ENCODE measurements at regions not wholly inside any gene's neighbourhood (a gene's known extent, or its start where the extent isn't known, plus 50 kb on each side); places are given as distances from the start of the nearest gene placed in this dataset.

DNA sequence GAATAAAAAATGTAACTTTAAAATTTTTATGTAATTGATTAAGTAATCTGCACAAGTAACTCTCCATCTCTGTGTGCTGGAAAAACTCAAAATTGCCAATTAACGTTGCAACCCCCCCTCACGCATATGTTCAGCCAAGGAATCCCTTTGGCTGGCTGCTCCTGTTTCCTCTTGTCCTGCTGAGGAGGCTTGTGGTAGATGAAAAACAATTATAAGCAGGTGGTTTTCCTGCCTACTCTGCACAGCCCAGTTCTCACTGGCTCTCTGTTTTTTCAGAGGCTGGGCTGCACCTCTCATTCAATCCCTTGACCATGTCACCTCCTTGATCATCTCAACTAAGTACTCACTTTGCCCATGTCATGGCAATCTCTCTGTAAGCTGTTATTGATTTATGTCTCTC, 1068.4 kb downstream of the ARAP2 start:
- no peak overlapping the region for H2BK15ac ChIP-seq (ENCODE audit: low read length)
- H3K9ac ChIP-seq (replicated peaks in 1 of 4; ENCODE audit: extremely low read depth in 1 of 4, low read depth in 3 of 4, low read length in 3 of 4) = no peak overlapping the region
- ChIA-PET CTCF (ENCODE audit: partially characterized antibody) (no interaction called here), POLR2A (ENCODE audit: partially characterized antibody) (no interaction called here)
- no peak overlapping the region for H2AFZ ChIP-seq (ENCODE audit: low read length)
- FAIRE-seq (no peak), DNase-seq (ENCODE audit: low read depth in 1 of 2, low spot score in 2 of 2) (no peak)
- TF ChIP-seq TAF1 (IDR thresholded peaks at IDR 0.05; ENCODE audit: low read depth, low read length) = no peak
- no peak for TF ChIP-seq POLR2A (IDR thresholded peaks at IDR 0.05; ENCODE audit: control extremely low read depth in 1 of 2, low read depth in 2 of 2, low read length in 2 of 2)
- TF ChIP-seq POU5F1 (IDR thresholded peaks at IDR 0.05; ENCODE audit: low read depth, low read length) = no peak
- TF ChIP-seq CREB1 (IDR thresholded peaks at IDR 0.05) = no peak
- TF ChIP-seq SIRT6 (IDR thresholded peaks at IDR 0.05; ENCODE audit: low read length) = no peak
- TF ChIP-seq SP2 (IDR thresholded peaks at IDR 0.05; ENCODE audit: low read length) = no peak
- no peak for TF ChIP-seq ZNF274 (IDR thresholded peaks at IDR 0.05; ENCODE audit: borderline replicate concordance, extremely low read depth, low read length)
- no peak for TF ChIP-seq PHF8 (conservative IDR thresholded peaks at IDR 0.05; ENCODE audit: low read depth, low read length)
- no peak for TF ChIP-seq BACH1 (IDR thresholded peaks at IDR 0.05; ENCODE audit: low read length)
- no peak for TF ChIP-seq SUZ12 (IDR thresholded peaks at IDR 0.05; ENCODE audit: low read length)
- TF ChIP-seq EZH2 (IDR thresholded peaks at IDR 0.05; ENCODE audit: low read depth, low read length, severe bottlenecking) = no peak
- TF ChIP-seq, protein P1, sequence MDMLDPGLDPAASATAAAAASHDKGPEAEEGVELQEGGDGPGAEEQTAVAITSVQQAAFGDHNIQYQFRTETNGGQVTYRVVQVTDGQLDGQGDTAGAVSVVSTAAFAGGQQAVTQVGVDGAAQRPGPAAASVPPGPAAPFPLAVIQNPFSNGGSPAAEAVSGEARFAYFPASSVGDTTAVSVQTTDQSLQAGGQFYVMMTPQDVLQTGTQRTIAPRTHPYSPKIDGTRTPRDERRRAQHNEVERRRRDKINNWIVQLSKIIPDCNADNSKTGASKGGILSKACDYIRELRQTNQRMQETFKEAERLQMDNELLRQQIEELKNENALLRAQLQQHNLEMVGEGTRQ (IDR thresholded peaks at IDR 0.05; ENCODE audit: low read length) = no peak
- TF ChIP-seq TEAD4 (IDR thresholded peaks at IDR 0.05; ENCODE audit: low read depth, low read length) = no peak
- no peaks in the 10 kb centered on the region for H3K79me1 ChIP-seq (ENCODE audit: low read depth, low read length)
- no peaks in the 10 kb centered on the region for H3K27me3 ChIP-seq (replicated peaks in 1 of 4; ENCODE audit: control insufficient read depth in 3 of 4, extremely low read depth in 1 of 4, insufficient read depth in 3 of 4, low read length in 3 of 4)
- H3K4me1 ChIP-seq (replicated peaks in 1 of 4; ENCODE audit: control insufficient read depth in 3 of 4, insufficient read depth in 4 of 4, low read length in 3 of 4) = no peaks in the 10 kb centered on the region
- H3K36me3 ChIP-seq (ENCODE audit: control insufficient read depth in 2 of 4, insufficient read depth in 4 of 4, low read length in 3 of 4) = no peaks in the 10 kb centered on the region
- no peak overlapping the region for H2BK20ac ChIP-seq (ENCODE audit: low read length)
- no peak overlapping the region for H3K56ac ChIP-seq (replicated peaks; ENCODE audit: insufficient read length, low read depth, low read length)
- H3K4me2 ChIP-seq (ENCODE audit: insufficient read depth in 1 of 2, low read depth in 2 of 2, low read length in 2 of 2) = no peak overlapping the region
- no peak overlapping the region for H3K18ac ChIP-seq (ENCODE audit: extremely low read depth, low read length)
- H3K4ac ChIP-seq (replicated peaks; ENCODE audit: insufficient read length, low read depth, low read length) = no peak overlapping the region
- no peaks in the 10 kb centered on the region for H3K9me3 ChIP-seq (ENCODE audit: insufficient read depth in 2 of 2, low read depth in 1 of 2, low read length in 1 of 2)
- no peak overlapping the region for H3K4me3 ChIP-seq (ENCODE audit: extremely low read depth in 1 of 4, insufficient read depth in 2 of 4, low read depth in 3 of 4, low read length in 4 of 4)
- no peaks in the 10 kb centered on the region for H3K79me2 ChIP-seq (ENCODE audit: control insufficient read depth in 1 of 2, insufficient read depth in 2 of 2, low read length in 2 of 2)
- no peak overlapping the region for H4K5ac ChIP-seq (ENCODE audit: insufficient read length, low read depth, low read length)
- whole genome bisulfite sequencing, 2 experiments (ENCODE audit: extremely low coverage in 1 of 2, insufficient coverage in 1 of 2, insufficient read length in 1 of 2, insufficient replicate concordance in 2 of 2, low coverage in 1 of 2, low lambda C conversion rate in 2 of 2, missing lambda C conversion rate in 1 of 2) = 63% methylated on average over 2 of the region's 2 CpGs; no CpG with 5 or more reads in 1 of the 2 experiments
- no peak overlapping the region for H2BK120ac ChIP-seq (replicated peaks; ENCODE audit: low read depth, low read length)
- no peak overlapping the region for H2BK12ac ChIP-seq (ENCODE audit: low read depth, low read length)
- no peak overlapping the region for H2AK5ac ChIP-seq (ENCODE audit: low read depth, low read length)
- H3K23me2 ChIP-seq (ENCODE audit: low read depth, low read length) = no peaks in the 10 kb centered on the region
- no peak overlapping the region for H3K23ac ChIP-seq (ENCODE audit: insufficient read length)
- no peak overlapping the region for H4K8ac ChIP-seq (ENCODE audit: extremely low read depth, insufficient read depth, low read length)
- no peak overlapping the region for H3K14ac ChIP-seq (ENCODE audit: insufficient read length)
- H4K91ac ChIP-seq (replicated peaks; ENCODE audit: insufficient read length, low read length) = no peak overlapping the region
- H4K20me1 ChIP-seq (replicated peaks in 1 of 2; ENCODE audit: control insufficient read depth in 1 of 2, insufficient read depth in 2 of 2, low read length in 2 of 2) = no peaks in the 10 kb centered on the region
- H2BK5ac ChIP-seq (ENCODE audit: low read depth, low read length) = no peak overlapping the region
- H3K27ac ChIP-seq (ENCODE audit: low read depth, low read length) = no peak overlapping the region
